DND-41 (cell line): ENCODE measurements at regions not wholly inside any gene's neighbourhood (a gene's known extent, or its start where the extent isn't known, plus 50 kb on each side); places are given as distances from the start of the nearest gene placed in this dataset.

Source experiments
- ATAC-seq: fragments of 200-7000 bp; cut with Tn5 transposase; 3 replicates; pipeline ENCODE4 v1.9.1; 2021; ENCODE audit warnings: low read depth; ENCODE audit not compliant: insufficient read depth
- DNase-seq: peaks from one replicate; pipeline ENCODE4 v3.0.0-alpha.2; 2020
- H2AFZ ChIP-seq: 2 replicates; pipeline ENCODE4 v1.6.0; 2012; ENCODE audit warnings: low read depth, low read length
- H3K27ac ChIP-seq: 2 replicates; pipeline ENCODE4 v1.5.1; 2012; ENCODE audit warnings: low read length, inconsistent platforms
- H3K27me3 ChIP-seq: fragments of 200-600 bp; sonication (generic); 2 replicates; pipeline ENCODE4 v1.6.0; 2012; ENCODE audit warnings: low read length, mild to moderate bottlenecking, inconsistent platforms; ENCODE audit not compliant: insufficient read depth, poor library complexity
- H3K36me3 ChIP-seq: 2 replicates; pipeline ENCODE4 v1.5.1; 2012; ENCODE audit warnings: low read length, inconsistent platforms; ENCODE audit not compliant: insufficient read depth
- H3K4me1 ChIP-seq: 2 replicates; pipeline ENCODE4 v1.5.1; 2012; ENCODE audit warnings: mild to moderate bottlenecking, low read length; ENCODE audit not compliant: insufficient read depth
- H3K4me2 ChIP-seq: 2 replicates; pipeline ENCODE4 v1.6.0; 2012; ENCODE audit warnings: mild to moderate bottlenecking, moderate library complexity, low read length, inconsistent platforms; ENCODE audit not compliant: insufficient read depth
- H3K4me3 ChIP-seq, 2 experiments: fragments of 200-600 bp in 1 of 2; shearing (Covaris generic) in 1 of 2; 2 replicates each; pipeline ENCODE4 v1.5.1; 2012 to 2016; ENCODE audit warnings: inconsistent platforms in 2 of 2, low read length in 2 of 2, mild to moderate bottlenecking in 2 of 2, low read depth in 1 of 2, moderate library complexity in 1 of 2
- H3K79me2 ChIP-seq: 2 replicates; pipeline ENCODE4 v1.6.0; 2012; ENCODE audit warnings: low read length, inconsistent platforms; ENCODE audit not compliant: insufficient read depth
- H3K9ac ChIP-seq: 2 replicates; pipeline ENCODE4 v1.6.0; 2012; ENCODE audit warnings: low read depth, mild to moderate bottlenecking, inconsistent platforms, low read length, moderate library complexity
- H3K9me3 ChIP-seq: 2 replicates; pipeline ENCODE4 v1.5.1; 2012; ENCODE audit warnings: low read length, moderate library complexity, mild to moderate bottlenecking, inconsistent platforms; ENCODE audit not compliant: insufficient read depth, severe bottlenecking
- H4K20me1 ChIP-seq: 2 replicates; pipeline ENCODE4 v1.6.0; 2012; ENCODE audit warnings: low read length; ENCODE audit not compliant: insufficient read depth
- CTCF ChIP-seq: IDR thresholded peaks from 2 replicates; pipeline ENCODE4 v1.5.1; 2012; ENCODE audit warnings: borderline replicate concordance, low read length, moderate library complexity, mild to moderate bottlenecking; ENCODE audit not compliant: poor library complexity, severe bottlenecking; ENCODE audit errors: extremely low read depth
- EZH2 ChIP-seq: IDR thresholded peaks from 3 replicates; pipeline ENCODE4 v1.6.1; 2012; ENCODE audit warnings: borderline replicate concordance, low read depth, mild to moderate bottlenecking, moderate library complexity, low read length, inconsistent platforms; ENCODE audit not compliant: severe bottlenecking

DNA sequence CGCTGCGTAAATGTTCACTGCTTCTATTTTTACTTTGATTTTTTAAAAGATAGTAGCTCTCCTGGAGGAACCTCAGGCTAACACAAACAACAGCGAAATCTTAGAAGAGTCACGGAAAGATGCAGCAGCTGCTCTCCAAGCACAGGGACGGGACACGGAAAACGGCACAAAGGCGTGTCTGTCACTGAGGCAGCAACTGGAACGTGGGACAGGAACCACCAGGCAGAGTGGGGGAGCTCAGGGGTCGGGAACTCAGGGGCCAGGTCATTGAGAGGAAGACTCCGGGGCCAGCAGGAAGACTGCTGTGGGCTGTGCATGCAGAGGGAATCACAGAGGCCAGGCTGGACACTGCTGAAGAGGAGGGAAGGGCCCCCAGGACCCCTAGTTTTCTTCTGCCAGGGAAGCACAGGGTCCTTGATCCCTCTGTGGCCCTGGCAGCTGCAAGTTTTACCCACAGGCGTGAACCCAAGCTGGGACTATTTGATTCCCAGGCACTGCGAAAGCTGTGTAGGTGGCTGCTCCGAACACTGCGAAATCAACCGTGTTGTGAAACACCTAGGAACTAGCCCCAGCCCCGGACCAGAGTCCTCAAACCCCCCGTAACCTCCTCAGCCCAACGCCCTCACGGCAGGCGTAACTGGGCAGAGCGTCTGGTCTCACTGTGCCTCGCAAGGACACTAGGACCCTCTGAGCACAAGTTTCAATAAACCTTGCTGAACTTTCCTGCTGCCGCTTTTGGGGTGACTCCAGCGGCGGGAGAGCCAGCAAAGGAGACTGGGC, 263.0 kb downstream of the EIPR1 start:
- DNase-seq (no peak), ATAC-seq (no peak)
- H3K4me1 ChIP-seq = no peaks in the 10 kb centered on the region
- no peak overlapping the region for H3K9ac ChIP-seq
- H4K20me1 ChIP-seq = no peaks in the 10 kb centered on the region
- H3K27me3 ChIP-seq = no peaks in the 10 kb centered on the region
- no peak overlapping the region for H3K4me2 ChIP-seq
- no peaks in the 10 kb centered on the region for H3K36me3 ChIP-seq
- H2AFZ ChIP-seq = no peak overlapping the region
- no peaks in the 10 kb centered on the region for H3K79me2 ChIP-seq
- peaks cover 10% of the 10 kb centered on the region for H3K9me3 ChIP-seq
- no peak for TF ChIP-seq EZH2
- H3K27ac ChIP-seq = no peak overlapping the region
- no peak overlapping the region for H3K4me3 ChIP-seq

- no peak for DNase-seq
- Histone ChIP-seq H2AFZ (no peak overlapping the region), H3K4me2 (no peak overlapping the region), H3K27ac (no peak overlapping the region), H3K4me1 (no peaks in the 10 kb centered on the region), H3K9ac (no peak overlapping the region), H3K9me3 (peaks cover 10% of the 10 kb centered on the region), H3K79me2 (no peaks in the 10 kb centered on the region), H3K4me3 (no peak overlapping the region), H3K36me3 (no peaks in the 10 kb centered on the region), H4K20me1 (no peaks in the 10 kb centered on the region), H3K27me3 (no peaks in the 10 kb centered on the region)
- TF ChIP-seq CTCF = no peak
- no peak for TF ChIP-seq EZH2
- ATAC-seq = no peak
These were observed 263.8 kb downstream of the EIPR1 start for GRCh38 chr2:3113769-3114168.

DNA sequence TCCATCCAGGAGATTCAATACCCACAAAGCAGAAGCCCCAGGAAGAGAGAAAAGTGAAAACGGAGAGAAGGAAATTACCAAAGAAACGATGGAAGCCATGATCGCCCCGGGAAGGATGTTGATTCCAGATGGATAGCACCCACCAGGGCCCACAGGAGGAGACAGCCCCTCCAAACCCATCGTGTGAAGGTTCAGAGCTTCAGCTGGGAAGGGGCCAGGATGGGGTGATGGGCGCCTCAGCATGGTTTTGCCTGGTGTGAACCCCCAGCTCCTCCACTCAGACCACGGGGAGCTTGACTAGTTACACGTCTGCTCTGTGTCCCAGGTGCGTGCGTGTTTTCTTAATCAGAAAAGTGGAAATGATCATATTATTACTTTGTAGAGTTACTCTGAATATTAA, 264.5 kb downstream of the EIPR1 start:
- Histone ChIP-seq H3K9me3 (peaks cover 10% of the 10 kb centered on the region), H3K79me2 (no peaks in the 10 kb centered on the region), H3K4me2 (no peak overlapping the region), H3K4me3 (no peak overlapping the region), H4K20me1 (no peaks in the 10 kb centered on the region), H3K27me3 (no peaks in the 10 kb centered on the region), H3K36me3 (no peaks in the 10 kb centered on the region), H2AFZ (no peak overlapping the region), H3K27ac (no peak overlapping the region), H3K9ac (no peak overlapping the region), H3K4me1 (no peaks in the 10 kb centered on the region)
- DNase-seq = no peak
- no peak for ATAC-seq
- no peak for TF ChIP-seq CTCF
- TF ChIP-seq EZH2 = no peak

DNA sequence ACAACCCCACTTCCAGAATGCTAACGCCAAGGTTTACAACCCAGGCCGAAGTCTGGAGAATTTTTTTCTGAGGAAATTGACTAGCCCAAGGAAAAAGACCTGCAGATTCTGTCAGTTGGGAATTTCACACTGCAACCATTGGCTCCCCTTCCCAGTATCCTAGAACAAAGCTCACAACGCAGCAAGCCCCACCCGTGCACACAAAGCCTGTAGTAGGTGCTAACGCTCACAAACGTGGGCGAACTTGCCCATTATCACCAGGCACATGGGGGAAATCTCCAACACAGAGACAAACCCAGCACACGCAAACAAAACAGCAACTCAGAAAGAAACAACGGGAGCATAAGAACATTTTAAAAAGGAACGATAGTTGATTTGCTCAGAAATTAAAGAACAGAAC, 265.1 kb downstream of the EIPR1 start:
- Histone ChIP-seq H2AFZ (no peak overlapping the region), H3K4me1 (no peaks in the 10 kb centered on the region), H3K9ac (no peak overlapping the region), H3K4me3 (no peak overlapping the region), H4K20me1 (no peaks in the 10 kb centered on the region), H3K79me2 (no peaks in the 10 kb centered on the region), H3K36me3 (no peaks in the 10 kb centered on the region), H3K4me2 (no peak overlapping the region), H3K27me3 (no peaks in the 10 kb centered on the region), H3K27ac (no peak overlapping the region), H3K9me3 (peaks cover 10% of the 10 kb centered on the region)
- TF ChIP-seq CTCF (no peak), EZH2 (no peak)
- ATAC-seq (no peak), DNase-seq (no peak)
